Activated CD4-positive, alpha-beta memory T cell treated with anti-CD3 and anti-CD28 coated beads for 36 hours (primary cell): ENCODE measurements at regions not wholly inside any gene's neighbourhood (a gene's known extent, or its start where the extent isn't known, plus 50 kb on each side); places are given as distances from the start of the nearest gene placed in this dataset.

Experiments
- CTCF ChIA-PET: fragments of 350-600 bp; sonication (Branson Sonifier 250); formaldehyde crosslinking; loops from one replicate; lab custom pipeline; 2021; ENCODE audit warnings: antibody characterized with exemption, inconsistent platforms; lab: Charles Lee
- POLR2A ChIA-PET: fragments of 350-600 bp; sonication (Branson Sonifier 250); formaldehyde crosslinking; loops from one replicate; lab custom pipeline; 2021; ENCODE audit warnings: antibody characterized with exemption; lab: Charles Lee
- DNase-seq: peaks from one replicate; pipeline ENCODE4 v3.0.0-alpha.2; 2020
- H3K27ac Mint-ChIP-seq: one replicate; pipeline ENCODE4 v1.8.0; 2021; ENCODE audit warnings: mixed read lengths
- H3K27me3 Mint-ChIP-seq: one replicate; pipeline ENCODE4 v1.8.0; 2021; ENCODE audit warnings: mixed read lengths
- H3K36me3 Mint-ChIP-seq: one replicate; pipeline ENCODE4 v1.8.0; 2021; ENCODE audit warnings: mixed read lengths
- H3K4me1 Mint-ChIP-seq: one replicate; pipeline ENCODE4 v1.8.0; 2021; ENCODE audit warnings: low read depth, mixed read lengths
- H3K4me3 Mint-ChIP-seq: one replicate; pipeline ENCODE4 v1.8.0; 2021; ENCODE audit warnings: mild to moderate bottlenecking, mixed read lengths
- H3K9me3 Mint-ChIP-seq: one replicate; pipeline ENCODE4 v1.8.0; 2021; ENCODE audit warnings: mixed read lengths
- intact Hi-C: fragments of 100-400 bp; cut with micrococcal nuclease; formaldehyde crosslinking; loops from one replicate; pipeline ENCODE4 v1.15.1; 2023

GRCh38 chr15:94912760-94913159 is 681.4 kb downstream of the MCTP2 start:
- intact Hi-C loops, result no loop called here
- CTCF ChIA-PET, result no interaction called here
- Mint-ChIP-seq H3K27ac (no peak overlapping the region), H3K4me1 (no peaks in the 10 kb centered on the region), H3K36me3 (no peaks in the 10 kb centered on the region), H3K4me3 (no peak overlapping the region), H3K9me3 (peaks cover 20% of the 10 kb centered on the region), H3K27me3 (peaks cover 3% of the 10 kb centered on the region)
- DNase-seq, result no peak
- POLR2A ChIA-PET, result no interaction called here

GRCh38 chr15:94917068-94917467 is 685.7 kb downstream of the MCTP2 start:
- intact Hi-C loops, result no loop called here
- no peaks in the 10 kb centered on the region for H3K9me3 Mint-ChIP-seq
- POLR2A ChIA-PET, result no interaction called here
- no peak overlapping the region for H3K4me3 Mint-ChIP-seq
- peaks cover 3% of the 10 kb centered on the region for H3K27me3 Mint-ChIP-seq
- H3K27ac Mint-ChIP-seq, result no peak overlapping the region
- DNase-seq, result no peak
- no peaks in the 10 kb centered on the region for H3K4me1 Mint-ChIP-seq
- H3K36me3 Mint-ChIP-seq, result no peaks in the 10 kb centered on the region
- CTCF ChIA-PET, result no interaction called here

- Mint-ChIP-seq H3K4me3 (no peak overlapping the region), H3K4me1 (no peaks in the 10 kb centered on the region), H3K27me3 (no peaks in the 10 kb centered on the region), H3K36me3 (no peaks in the 10 kb centered on the region), H3K9me3 (no peaks in the 10 kb centered on the region), H3K27ac (no peak overlapping the region)
- ChIA-PET POLR2A (no interaction called here), CTCF (no interaction called here)
- intact Hi-C loops, result no loop called here
- no peak for DNase-seq
Measured at GRCh38 chr15:94921936-94922335, 690.6 kb downstream of the MCTP2 start.

- Mint-ChIP-seq H3K9me3 (no peaks in the 10 kb centered on the region), H3K27me3 (no peaks in the 10 kb centered on the region), H3K36me3 (no peaks in the 10 kb centered on the region), H3K27ac (no peak overlapping the region), H3K4me1 (no peaks in the 10 kb centered on the region), H3K4me3 (no peak overlapping the region)
- POLR2A ChIA-PET, result no interaction called here
- intact Hi-C loops, result no loop called here
- DNase-seq, result no peak
- CTCF ChIA-PET, result no interaction called here
Measured at GRCh38 chr15:94924057-94924456, 692.7 kb downstream of the MCTP2 start.

- CTCF ChIA-PET, result no interaction called here
- no peaks in the 10 kb centered on the region for H3K4me1 Mint-ChIP-seq
- intact Hi-C loops, result no loop called here
- POLR2A ChIA-PET, result no interaction called here
- no peaks in the 10 kb centered on the region for H3K27me3 Mint-ChIP-seq
- H3K36me3 Mint-ChIP-seq, result no peaks in the 10 kb centered on the region
- DNase-seq, result no peak
- H3K9me3 Mint-ChIP-seq, result no peaks in the 10 kb centered on the region
- no peak overlapping the region for H3K27ac Mint-ChIP-seq
- H3K4me3 Mint-ChIP-seq, result no peak overlapping the region
Measured at GRCh38 chr15:94924971-94925598, 693.7 kb downstream of the MCTP2 start.

GRCh38 chr15:94925680-94926079 is 694.3 kb downstream of the MCTP2 start:
- H3K4me3 Mint-ChIP-seq, result no peak overlapping the region
- H3K27me3 Mint-ChIP-seq, result no peaks in the 10 kb centered on the region
- DNase-seq, result no peak
- no peaks in the 10 kb centered on the region for H3K4me1 Mint-ChIP-seq
- H3K9me3 Mint-ChIP-seq, result no peaks in the 10 kb centered on the region
- ChIA-PET POLR2A (no interaction called here), CTCF (no interaction called here)
- intact Hi-C loops, result no loop called here
- no peak overlapping the region for H3K27ac Mint-ChIP-seq
- no peaks in the 10 kb centered on the region for H3K36me3 Mint-ChIP-seq

GRCh38 chr15:94927003-94927402 is 695.6 kb downstream of the MCTP2 start:
- CTCF ChIA-PET, result no interaction called here
- POLR2A ChIA-PET, result no interaction called here
- Mint-ChIP-seq H3K36me3 (no peaks in the 10 kb centered on the region), H3K4me3 (no peak overlapping the region), H3K27ac (no peak overlapping the region), H3K4me1 (no peaks in the 10 kb centered on the region), H3K9me3 (no peaks in the 10 kb centered on the region), H3K27me3 (no peaks in the 10 kb centered on the region)
- intact Hi-C loops, result no loop called here
- DNase-seq, result no peak

GRCh38 chr15:94929282-94929681 is 697.9 kb downstream of the MCTP2 start:
- Mint-ChIP-seq H3K4me1 (no peaks in the 10 kb centered on the region), H3K36me3 (no peaks in the 10 kb centered on the region), H3K27ac (no peak overlapping the region), H3K4me3 (no peak overlapping the region), H3K27me3 (no peaks in the 10 kb centered on the region), H3K9me3 (peaks cover 7% of the 10 kb centered on the region)
- intact Hi-C loops, result no loop called here
- no peak for DNase-seq
- ChIA-PET CTCF (no interaction called here), POLR2A (no interaction called here)

- Mint-ChIP-seq H3K4me3 (no peak overlapping the region), H3K4me1 (no peaks in the 10 kb centered on the region), H3K36me3 (no peaks in the 10 kb centered on the region), H3K27ac (no peak overlapping the region), H3K9me3 (peaks cover 19% of the 10 kb centered on the region), H3K27me3 (no peaks in the 10 kb centered on the region)
- DNase-seq, result no peak
- intact Hi-C loops, result no loop called here
- CTCF ChIA-PET, result no interaction called here
- POLR2A ChIA-PET, result no interaction called here
Measured at GRCh38 chr15:94930441-94930840, 699.1 kb downstream of the MCTP2 start.

- Mint-ChIP-seq H3K4me1 (no peaks in the 10 kb centered on the region), H3K9me3 (peaks cover 19% of the 10 kb centered on the region), H3K27me3 (no peaks in the 10 kb centered on the region), H3K4me3 (no peak overlapping the region), H3K36me3 (no peaks in the 10 kb centered on the region), H3K27ac (no peak overlapping the region)
- DNase-seq, result no peak
- intact Hi-C loops, result no loop called here
- POLR2A ChIA-PET, result no interaction called here
- CTCF ChIA-PET, result no interaction called here
Measured at GRCh38 chr15:94930960-94931359, 699.6 kb downstream of the MCTP2 start.

- Mint-ChIP-seq H3K36me3 (no peaks in the 10 kb centered on the region), H3K27me3 (no peaks in the 10 kb centered on the region), H3K4me3 (no peak overlapping the region), H3K4me1 (no peaks in the 10 kb centered on the region), H3K9me3 (peaks cover 19% of the 10 kb centered on the region), H3K27ac (no peak overlapping the region)
- ChIA-PET POLR2A (no interaction called here), CTCF (no interaction called here)
- DNase-seq, result no peak
- intact Hi-C loops, result no loop called here
Measured at GRCh38 chr15:94934440-94934839, 703.1 kb downstream of the MCTP2 start.

- no peaks in the 10 kb centered on the region for H3K4me1 Mint-ChIP-seq
- ChIA-PET POLR2A (no interaction called here), CTCF (no interaction called here)
- DNase-seq, result no peak
- peaks cover 19% of the 10 kb centered on the region for H3K9me3 Mint-ChIP-seq
- no peaks in the 10 kb centered on the region for H3K36me3 Mint-ChIP-seq
- intact Hi-C loops, result no loop called here
- no peaks in the 10 kb centered on the region for H3K27me3 Mint-ChIP-seq
- H3K4me3 Mint-ChIP-seq, result no peak overlapping the region
- H3K27ac Mint-ChIP-seq, result no peak overlapping the region
Measured at GRCh38 chr15:94937242-94937641, 705.9 kb downstream of the MCTP2 start.

GRCh38 chr15:94943888-94944287 is 712.5 kb downstream of the MCTP2 start:
- ChIA-PET POLR2A (no interaction called here), CTCF (no interaction called here)
- H3K27me3 Mint-ChIP-seq, result no peaks in the 10 kb centered on the region
- intact Hi-C loops, result no loop called here
- H3K4me1 Mint-ChIP-seq, result no peaks in the 10 kb centered on the region
- H3K9me3 Mint-ChIP-seq, result no peaks in the 10 kb centered on the region
- H3K4me3 Mint-ChIP-seq, result no peak overlapping the region
- no peaks in the 10 kb centered on the region for H3K36me3 Mint-ChIP-seq
- DNase-seq, result no peak
- H3K27ac Mint-ChIP-seq, result no peak overlapping the region
